HG03565 (cell line): ENCODE measurements at regions not wholly inside any gene's neighbourhood (a gene's known extent, or its start where the extent isn't known, plus 50 kb on each side); places are given as distances from the start of the nearest gene placed in this dataset.
"Not testable (repeated sequence)": the region's sequence is repeated elsewhere in the genome, so short reads cannot be mapped to it uniquely, and the experiment has no call there.

Source experiments
- ATAC-seq: cut with Tn5 transposase; IDR thresholded peaks from one replicate; pipeline ENCODE4 v1.9.1; 2021; ENCODE audit warnings: mild to moderate bottlenecking, moderate library complexity; ENCODE audit not compliant: unreplicated experiment

DNA sequence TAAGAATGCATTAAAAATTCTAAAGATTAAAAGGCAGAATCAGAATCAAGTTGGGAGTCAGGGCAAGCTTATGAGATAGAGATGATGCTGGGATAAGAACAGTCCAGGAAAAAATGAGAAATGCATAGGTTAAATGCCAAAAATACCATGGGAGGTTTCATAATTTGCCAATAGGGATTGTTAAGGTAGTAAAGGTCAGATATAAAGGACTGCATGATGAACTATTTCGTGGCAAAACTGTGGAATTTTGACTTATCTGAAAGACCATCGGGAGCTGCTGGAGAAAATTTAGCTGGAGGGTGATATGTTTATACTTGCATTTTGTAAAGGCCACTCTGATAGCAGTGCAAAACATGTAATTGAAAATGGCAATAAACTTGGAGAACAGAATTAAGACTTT, 1872.8 kb upstream of the ACO1 start:
- no peak for ATAC-seq

DNA sequence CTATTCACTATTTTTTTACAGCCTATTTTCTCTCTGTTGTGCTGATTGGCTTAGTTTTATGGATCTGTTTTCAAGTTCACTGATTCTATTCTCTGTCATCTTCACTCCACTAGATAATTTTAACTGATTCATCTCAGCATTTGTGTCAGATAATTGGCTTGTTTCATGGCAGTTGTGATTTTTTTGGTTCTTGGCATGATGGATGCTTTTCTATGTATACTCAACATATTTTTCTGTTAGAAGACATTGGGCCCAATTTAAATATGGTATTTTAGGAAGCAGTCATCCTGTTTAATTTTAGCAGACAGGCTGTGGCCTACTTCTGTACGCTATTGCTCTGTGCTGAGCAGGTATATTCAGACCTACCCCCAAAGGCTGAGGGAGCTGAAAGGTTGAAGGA, 1865.3 kb upstream of the ACO1 start:
- ATAC-seq, result no peak

DNA sequence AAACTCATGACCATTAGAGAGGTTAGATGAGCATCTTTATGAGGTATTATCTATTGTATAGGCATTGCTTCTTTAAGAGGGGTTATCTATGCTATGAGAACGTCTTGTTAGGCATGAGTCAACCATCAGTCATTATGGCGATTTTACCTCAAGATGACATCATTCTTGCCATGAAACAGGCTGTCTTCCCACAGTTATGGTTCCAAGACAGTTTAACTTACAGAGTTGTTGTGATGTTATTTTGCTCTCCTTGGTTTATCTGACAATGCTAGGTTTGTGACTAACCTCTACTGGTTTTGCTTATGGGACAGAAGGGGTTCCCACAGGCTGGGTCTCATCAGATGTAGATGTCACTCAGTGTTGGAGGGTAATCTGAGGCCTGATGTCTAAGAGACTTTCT, 1864.7 kb upstream of the ACO1 start:
- ATAC-seq, result no peak

DNA sequence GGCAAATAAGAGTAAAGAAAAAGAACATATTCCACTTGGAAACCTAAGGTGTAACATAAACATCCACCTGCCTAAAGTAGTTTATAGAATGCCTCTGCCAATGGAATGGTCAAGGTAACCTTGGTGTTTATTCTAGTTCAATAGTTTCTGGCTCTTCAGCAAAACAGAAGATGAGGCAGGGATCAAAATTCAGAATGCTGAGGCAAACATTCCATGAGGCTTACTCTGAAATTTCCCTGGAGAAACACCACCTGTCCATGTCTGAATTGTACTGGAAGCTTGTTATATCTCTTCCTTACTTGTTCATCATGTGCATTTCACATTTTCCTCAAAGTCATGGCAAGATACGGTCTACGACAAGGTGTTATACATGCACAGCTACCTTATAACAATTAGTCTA, 1862.4 kb upstream of the ACO1 start:
- ATAC-seq, result no peak

DNA sequence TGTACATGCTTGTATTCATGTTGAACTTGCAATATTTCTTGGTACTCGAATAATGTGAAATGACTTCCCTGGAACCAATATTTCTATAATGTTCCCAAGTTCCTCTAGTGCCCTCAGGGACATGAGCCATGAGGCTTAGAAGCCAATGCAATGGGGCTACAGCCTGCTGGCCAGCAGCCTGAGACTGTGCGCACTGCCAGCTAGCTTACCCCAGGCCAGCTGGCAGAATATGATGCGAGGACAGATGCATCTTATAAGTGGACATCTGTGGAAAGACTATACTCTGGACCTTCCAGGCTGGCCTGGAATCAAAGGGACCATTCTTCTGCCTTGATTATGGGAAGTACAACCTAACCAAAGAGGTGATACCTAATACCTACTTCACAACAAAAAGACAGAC, 1862.0 kb upstream of the ACO1 start:
- ATAC-seq, result no peak

DNA sequence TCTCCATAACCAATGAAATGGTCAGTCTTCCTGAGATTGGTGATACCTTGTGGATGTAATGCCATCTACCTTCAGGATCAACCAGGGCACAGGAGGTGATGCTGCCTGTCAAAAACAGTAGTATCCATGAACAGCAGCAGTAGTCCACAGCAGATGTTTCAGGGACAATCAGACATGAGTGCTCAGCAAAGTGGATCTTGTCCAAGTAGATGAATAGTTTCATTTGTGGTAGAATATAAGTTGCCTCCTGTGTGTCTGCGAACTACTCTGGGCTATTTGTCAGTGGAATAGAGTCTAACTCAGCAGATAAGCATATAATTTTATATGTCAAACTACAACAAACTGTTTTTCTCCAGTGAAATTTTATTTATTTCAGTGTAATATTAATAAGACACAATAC, 1860.1 kb upstream of the ACO1 start:
- no peak for ATAC-seq

DNA sequence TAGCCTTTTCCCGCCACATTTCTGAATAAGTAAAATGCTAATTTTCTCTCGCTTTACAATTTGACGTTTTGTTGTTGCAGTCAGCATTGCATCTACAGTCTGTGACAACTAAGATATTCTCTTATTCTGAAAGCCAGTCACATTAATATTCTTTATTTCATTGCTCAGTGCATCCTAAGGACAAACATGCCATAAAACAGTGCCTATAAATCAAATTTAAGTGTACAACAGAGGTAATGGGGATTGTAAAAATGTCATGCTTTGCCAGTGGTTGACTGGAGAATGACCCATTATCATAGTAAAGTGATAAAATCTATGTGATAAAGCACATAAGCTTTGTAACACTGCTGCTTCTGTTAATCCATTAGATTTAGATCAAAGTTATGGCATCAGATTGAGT, 1850.0 kb upstream of the ACO1 start:
- ATAC-seq, result no peak

DNA sequence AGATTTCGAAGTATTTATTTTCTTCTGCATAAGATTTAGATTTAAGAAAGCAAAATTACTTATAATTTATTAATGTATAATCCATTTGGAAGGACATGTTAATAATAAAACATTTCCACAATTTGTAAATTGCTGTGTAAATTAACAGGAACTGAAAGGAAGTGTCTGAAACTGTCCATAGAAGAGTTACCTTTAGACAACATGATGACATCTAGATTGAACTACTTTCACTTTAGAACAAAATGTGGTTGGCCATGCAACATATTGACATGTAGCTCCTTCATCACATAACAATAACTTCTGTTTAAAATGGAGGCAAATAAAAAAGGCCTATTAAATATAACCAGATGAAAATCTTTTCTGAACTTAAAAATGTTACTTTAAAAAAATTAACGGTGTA, 1849.5 kb upstream of the ACO1 start:
- ATAC-seq, result no peak

DNA sequence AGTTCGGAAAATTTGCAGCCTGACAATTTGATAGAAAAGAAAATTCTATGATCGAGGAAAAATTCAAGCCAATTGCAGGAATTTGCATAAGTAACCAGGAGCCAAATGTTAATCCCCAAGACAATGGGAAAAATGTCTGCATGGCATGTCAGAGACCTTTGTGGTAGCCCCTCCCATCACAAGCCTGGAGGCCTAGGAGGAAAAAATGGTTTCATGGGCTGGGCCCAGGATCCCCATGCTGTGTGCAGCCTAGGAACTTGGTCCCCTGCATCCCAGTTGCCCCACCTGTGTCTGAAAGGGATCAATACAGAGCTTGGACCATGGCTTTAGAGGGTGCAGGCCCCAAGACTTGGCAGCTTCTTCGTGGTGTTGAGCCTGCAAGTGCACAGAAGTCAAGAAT, 1847.9 kb upstream of the ACO1 start:
- ATAC-seq, result no peak

DNA sequence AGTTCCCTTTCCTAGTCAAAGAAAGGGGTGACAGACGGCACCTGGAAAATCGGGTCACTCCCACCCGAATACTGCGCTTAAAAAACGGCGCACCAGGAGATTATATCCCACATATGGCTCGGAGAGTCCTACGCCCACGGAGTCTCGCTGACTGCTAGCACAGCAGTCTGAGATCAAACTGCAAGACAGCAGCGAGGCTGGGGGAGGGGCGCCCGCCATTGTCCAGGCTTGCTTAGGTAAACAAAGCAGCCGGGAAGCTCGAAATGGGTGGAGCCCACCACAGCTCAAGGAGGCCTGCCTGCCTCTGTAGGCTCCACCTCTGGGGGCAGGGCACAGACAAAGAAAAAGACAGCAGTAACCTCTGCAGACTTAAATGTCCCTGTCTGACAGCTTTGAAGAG, 1844.7 kb upstream of the ACO1 start:
- not testable (repeated sequence) for ATAC-seq

DNA sequence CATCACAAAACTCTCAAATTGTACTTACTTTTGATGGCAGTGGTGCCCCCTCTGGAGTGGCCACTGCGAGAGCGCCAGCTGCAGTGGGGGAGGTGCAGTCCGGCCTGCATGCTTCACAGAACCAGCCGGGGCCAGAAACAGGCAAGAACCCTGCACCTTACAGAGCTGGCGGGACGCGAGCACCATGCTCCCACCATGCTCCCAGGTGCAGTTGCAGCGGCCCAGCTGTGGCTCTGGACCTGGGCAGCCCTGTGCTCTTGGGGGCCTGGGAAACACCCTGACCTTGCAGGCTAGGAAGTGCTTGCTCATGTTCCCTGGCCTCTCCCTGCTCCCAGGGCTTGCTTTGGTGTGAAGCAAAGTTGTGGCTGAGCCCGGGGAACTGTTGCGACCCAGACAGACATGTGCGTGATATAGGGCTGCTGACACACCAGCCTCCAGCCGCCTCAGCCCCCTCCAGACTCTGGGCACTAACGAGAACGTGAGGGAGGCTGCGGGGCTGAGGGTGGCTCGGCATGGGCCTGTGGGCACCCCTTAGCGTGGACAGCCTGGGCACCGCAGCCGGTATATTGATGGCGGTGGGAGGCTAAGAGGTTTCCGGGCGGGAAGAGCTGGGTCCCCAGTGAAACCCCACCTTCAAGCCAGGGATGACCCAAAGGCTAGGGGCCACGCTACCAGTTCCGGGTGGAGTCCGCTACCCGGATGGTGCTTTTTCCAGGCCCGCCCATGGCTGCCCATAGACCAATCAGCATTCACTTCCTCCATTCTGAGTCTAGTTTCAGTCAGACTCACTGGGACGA, 1809.9 kb upstream of the ACO1 start:
- no peak for ATAC-seq

DNA sequence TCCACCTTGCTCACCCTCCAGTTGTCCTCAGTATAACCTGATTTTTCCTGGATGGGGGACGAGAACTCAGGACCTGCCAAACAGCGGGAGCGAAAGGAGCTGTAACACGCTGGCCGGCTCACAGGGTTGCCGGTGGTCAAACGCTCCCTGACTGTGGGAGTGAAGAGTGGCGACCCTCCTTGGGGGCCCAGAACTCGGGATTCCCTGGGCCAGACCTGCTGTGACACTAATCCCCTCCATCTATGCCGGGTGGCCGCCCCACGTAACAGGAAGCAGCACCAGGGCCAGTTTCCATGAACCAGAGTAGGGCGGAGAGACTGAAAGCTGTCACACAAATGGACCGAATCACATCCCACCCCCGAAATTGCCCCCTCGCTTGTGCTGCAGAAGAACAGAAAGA, 1809.2 kb upstream of the ACO1 start:
- ATAC-seq, result no peak

DNA sequence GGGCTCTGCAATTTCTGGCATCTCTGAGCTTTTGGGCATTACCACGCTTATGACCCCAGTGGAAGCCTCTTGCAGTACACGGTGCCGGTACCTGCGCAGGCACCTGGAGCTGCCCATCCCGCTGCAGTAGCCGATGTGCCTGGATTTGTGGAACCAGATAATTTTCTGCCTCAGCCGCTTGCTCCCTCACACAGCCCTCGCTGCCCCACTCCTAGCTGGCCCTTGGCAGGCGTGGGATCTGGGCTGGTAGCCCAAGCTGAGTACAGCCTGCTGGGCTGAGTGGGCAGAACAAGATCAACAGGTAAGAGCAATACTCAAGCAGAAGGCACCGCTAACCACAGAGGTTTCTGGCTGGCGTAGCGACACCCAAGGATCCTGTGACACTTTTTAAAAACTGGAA, 1808.8 kb upstream of the ACO1 start:
- ATAC-seq, result no peak

DNA sequence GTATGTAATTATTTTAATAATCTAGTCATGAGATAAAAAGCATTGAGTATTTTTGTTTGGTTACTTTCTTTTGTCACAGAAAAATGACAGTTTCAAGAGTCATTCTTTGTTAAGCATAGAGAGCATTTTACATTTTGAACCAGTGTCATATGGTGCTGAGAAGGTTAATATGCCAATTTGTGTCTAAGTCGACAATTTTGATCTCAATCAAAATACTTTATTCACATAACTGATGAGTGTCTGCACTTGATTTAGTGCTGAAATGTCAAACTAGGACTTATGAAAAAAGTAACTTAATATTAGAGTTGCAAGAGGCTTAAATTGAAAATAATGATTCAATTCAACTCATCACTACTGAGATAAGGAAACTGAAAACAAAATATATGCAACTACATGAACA, 1804.6 kb upstream of the ACO1 start:
- no peak for ATAC-seq

DNA sequence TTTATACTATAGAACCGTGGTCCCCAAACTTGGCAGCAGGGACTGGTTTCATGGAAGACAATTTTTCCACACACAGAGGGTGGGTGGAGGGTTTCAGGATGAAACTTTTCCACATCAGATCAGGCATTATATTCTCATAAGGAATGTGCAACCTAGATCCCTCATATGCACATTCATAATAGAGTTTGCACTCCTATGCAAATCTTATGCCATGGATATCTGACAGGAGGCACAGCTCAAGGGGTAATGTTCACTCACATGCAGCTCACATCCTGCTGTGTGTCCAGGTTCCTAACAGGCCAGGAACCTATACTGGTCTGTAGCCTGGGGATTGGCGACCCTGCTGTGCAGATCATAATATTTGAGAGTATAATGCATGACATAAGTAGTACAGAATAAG, 1802.2 kb upstream of the ACO1 start:
- ATAC-seq, result no peak

DNA sequence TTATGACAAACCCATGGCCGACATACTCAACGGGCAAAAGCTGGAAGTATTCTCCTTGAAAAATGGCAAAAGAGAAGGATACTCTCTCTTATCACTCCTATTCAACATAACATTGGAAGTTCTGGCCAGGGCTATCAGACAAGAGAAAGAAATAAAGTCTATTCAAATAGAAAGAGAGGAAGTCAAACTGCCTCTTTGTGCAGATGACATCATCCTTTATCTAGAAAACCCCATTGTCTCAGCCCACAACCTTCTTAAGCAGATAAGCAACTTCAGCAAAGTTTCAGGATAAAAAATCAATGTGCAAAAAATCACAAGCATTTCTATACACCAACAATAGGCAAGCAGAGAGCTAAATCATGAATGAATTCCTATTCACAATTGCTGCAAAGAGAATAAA, 1799.9 kb upstream of the ACO1 start:
- no peak for ATAC-seq

DNA sequence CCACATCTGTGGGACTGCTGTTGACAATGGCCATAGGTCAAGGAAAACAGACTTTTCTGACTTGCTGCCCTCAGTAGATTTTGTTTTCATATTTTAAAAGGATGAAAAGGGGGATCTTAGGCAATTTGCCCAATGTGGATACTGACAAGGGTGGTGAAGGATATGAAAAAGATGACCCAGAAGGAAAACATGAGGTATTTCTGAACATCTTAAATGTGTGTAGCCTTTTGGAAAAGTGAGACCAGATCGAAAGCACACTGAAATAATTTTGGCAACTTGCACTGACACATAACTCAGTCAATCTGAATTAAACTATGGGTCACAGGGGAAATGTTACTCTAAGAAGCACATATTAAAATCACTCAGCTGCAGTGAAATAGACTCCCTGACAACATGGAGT, 1793.0 kb upstream of the ACO1 start:
- ATAC-seq, result no peak

DNA sequence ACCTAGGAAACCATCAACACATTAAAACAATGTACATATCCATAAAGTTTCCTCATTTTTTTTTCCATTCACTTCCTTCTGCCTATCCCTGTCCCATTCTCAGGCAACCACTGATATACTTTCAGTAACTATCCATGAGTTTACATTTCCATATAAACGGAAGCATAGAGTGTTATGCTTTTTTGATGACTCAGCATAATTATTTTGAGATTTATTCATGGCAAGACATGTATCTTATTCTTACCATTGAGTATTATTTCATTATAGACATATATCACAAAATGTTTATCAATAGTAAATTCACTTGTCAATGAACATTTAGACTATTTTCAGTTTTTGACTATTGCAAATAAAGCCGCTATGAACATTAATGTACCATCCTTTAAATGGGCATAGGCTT, 1786.8 kb upstream of the ACO1 start:
- no peak for ATAC-seq

DNA sequence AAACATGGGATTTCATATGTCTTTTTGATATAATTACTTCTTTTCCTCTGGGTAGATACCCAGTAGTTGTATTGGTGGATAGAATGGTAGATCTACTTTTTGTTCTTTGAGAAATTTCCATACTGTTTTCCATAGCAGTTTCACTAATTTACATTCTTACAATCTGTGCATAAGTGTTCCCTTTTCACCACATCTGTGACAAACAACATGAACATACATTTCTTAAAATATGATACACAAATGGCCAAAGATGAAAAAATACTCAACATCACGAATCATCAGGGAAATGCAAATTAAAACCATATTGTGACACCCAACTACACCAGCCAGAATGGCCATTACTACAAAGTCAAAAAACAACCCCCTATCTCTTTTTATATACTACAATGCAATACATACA, 1778.5 kb upstream of the ACO1 start:
- ATAC-seq, result no peak

DNA sequence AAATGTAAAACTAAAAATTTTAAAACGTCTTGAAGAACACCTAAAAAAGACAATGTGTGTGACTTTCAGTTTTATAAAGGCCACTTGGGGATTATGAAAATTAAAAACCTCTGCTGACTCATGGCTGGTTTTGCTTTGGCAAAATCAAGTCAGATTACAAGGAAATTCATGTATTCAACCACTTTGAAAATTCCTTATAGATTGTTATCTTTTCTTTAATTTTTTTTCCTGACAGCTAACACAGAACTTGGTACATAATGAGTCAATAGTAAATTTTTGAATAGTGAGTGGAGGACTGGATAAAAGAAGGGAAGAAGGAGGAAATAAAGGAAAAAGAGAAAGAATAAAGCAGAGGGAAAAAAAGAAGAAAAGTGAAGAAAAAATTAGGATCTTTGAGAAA, 1774.7 kb upstream of the ACO1 start:
- no peak for ATAC-seq

DNA sequence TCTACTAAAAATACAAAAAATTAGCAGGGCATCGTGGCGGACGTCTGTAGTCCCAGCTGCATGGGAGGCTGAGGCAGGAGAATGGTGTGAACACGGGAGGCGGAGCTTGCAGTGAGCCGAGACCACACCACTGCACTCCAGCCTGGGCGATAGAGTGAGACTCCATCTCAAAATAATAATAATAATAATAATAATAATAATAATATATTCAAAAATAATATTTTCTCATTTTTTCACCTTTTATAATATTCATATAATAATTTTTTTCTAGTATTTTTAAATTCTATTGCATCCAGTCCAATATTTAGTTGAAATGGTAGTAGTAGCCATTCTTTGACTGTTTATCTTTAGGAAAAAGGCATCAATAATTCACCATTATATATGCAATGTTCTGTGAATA, 1767.7 kb upstream of the ACO1 start:
- not testable (repeated sequence) for ATAC-seq

DNA sequence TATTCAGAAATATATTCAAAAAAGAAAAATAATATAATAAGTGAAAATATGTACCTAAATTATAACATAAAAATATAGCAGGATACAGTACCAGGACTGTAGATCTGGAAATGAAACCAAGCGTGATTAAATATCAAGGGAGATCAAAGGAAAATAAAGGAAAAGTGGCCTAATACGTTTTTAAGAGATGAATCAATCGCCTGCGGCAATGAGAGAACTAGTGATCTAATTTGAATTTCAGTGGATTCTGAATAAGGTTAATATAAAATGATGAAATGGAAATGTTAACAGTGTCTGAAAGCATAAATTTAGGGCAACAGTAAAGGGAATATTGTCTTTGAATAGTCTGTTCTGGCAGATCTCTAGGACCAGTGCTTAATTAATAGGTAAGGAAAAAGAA, 1761.9 kb upstream of the ACO1 start:
- no peak for ATAC-seq

DNA sequence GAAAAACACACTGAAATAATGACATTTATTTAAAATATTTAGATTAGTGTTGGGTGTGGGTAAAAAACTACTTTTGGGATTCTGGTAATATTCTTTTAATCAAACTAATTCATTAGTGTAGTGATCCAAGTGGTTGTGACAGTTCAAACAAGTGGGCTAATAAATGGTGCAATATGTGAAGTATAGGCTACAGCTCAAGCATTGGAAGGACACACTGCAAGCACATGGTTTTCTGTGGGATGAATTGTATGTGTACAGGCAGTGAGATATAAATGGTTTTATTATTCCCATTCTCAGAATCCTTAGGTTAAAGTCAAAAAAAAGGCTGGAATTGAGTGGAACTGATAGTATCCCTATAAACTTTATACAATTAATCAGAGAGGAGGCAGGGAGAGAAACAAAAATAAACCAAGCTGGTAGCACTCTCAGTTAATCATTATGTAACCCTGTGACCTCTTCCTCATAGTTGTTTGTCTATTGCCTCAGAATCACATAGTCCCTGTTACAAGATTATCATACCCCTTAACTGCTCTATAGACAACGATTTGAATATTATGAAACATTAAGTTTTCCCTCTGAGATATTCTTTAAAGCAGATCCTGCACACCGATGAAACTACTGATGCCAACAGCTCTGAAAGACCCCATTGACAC, 1755.4 kb upstream of the ACO1 start:
- ATAC-seq, result no peak
